ENCODE measurements at regions not wholly inside any gene's neighbourhood (a gene's known extent, or its start where the extent isn't known, plus 50 kb on each side); places are given as distances from the start of the nearest gene placed in this dataset.

GRCh38 chrX:140912606-140913005 is 89.8 kb upstream of the SPANXB1 start:
- Histone ChIP-seq H3K79me2 (ENCODE audit: low read length) (no peaks in the 10 kb centered on the region), H4K20me1 (ENCODE audit: low read length) (no peaks in the 10 kb centered on the region), H3K36me3 (ENCODE audit: low read depth, low read length) (no peaks in the 10 kb centered on the region), H3K9me2 (replicated peaks; ENCODE audit: low read length) (no peaks in the 10 kb centered on the region), H3K27me3 (ENCODE audit: low read length) (no peaks in the 10 kb centered on the region), H3F3A (ENCODE audit: low read length, unreplicated experiment) (no peaks in the 10 kb centered on the region), H3K4me3 (ENCODE audit: low read length) (no peak overlapping the region), H2AFZ (ENCODE audit: low read length) (no peak overlapping the region), H3K9ac (ENCODE audit: low read length) (no peak overlapping the region), H3K9me3 (ENCODE audit: low read length) (no peaks in the 10 kb centered on the region), H3K4me1 (ENCODE audit: insufficient read depth, low read length) (peaks cover 8% of the 10 kb centered on the region; the same call in 1 of the 2 replicates), H3K27ac (ENCODE audit: low read length) (no peak overlapping the region; the same call in 1 of the 2 replicates), H3K4me2 (ENCODE audit: low read length) (no peak overlapping the region)
- ATAC-seq (no peak), DNase-seq (peak; percentile 44)
- ChIA-PET POLR2A (ENCODE audit: unreplicated experiment) (no interaction called here), CTCF (no interaction called here)
- BruUV-seq (replicated peaks), result no TSS peak
- TF ChIP-seq EZH2phosphoT487 (IDR thresholded peaks at IDR 0.05; ENCODE audit: borderline replicate concordance, low read length), result no peak
- TF ChIP-seq EZH2 (IDR thresholded peaks at IDR 0.05; ENCODE audit: low read length, unreplicated experiment), result no peak
- TF ChIP-seq CTCF (conservative IDR thresholded peaks at IDR 0.05; ENCODE audit: low read depth, low read length), result no peak
- intact Hi-C loops (cut with micrococcal nuclease), result loop anchor here (1.0 to 10.0 kb wide), 5 partner anchors 96 to 1012 kb away; partner anchors contain the start of gene LDOC1

DNA sequence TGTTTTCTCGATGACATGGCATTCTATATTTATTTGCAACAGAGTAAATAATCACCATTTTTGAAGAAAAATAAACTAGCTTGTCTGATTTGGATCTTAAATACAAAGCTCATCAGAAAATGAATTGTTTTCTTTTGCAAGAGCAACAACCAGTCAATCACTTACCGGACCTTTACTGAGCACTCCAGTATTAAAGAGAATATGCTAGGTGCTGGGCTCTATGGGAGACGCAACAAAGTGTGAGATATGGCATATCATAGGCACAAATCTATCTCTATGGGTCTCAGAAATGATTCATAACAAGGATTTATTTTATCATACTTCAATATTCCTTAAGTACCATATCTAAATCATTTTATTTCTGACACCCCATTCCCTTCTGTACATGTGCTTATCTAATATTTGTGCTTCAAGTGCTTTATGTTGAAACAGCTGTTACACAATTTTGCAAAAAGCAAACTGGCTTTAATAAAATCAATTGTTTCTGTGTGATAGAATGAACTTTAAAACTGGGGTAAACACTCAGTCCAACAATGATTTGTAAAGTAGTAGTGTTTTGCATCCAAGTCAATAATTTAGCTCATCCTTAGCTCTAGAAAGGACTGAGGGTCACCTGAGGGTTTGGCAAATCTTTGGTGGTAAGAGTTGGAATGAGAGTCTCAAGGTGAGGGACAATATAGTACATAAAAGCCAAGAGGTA is 88.4 kb upstream of the SPANXB1 start:
- Histone ChIP-seq H3K27me3 (ENCODE audit: low read length) (no peaks in the 10 kb centered on the region), H3K4me2 (ENCODE audit: low read length) (no peak overlapping the region), H4K20me1 (ENCODE audit: low read length) (no peaks in the 10 kb centered on the region), H2AFZ (ENCODE audit: low read length) (no peak overlapping the region), H3F3A (ENCODE audit: low read length, unreplicated experiment) (no peaks in the 10 kb centered on the region), H3K36me3 (ENCODE audit: low read depth, low read length) (no peaks in the 10 kb centered on the region), H3K9ac (ENCODE audit: low read length) (no peak overlapping the region), H3K27ac (ENCODE audit: low read length) (no peak overlapping the region), H3K9me2 (replicated peaks; ENCODE audit: low read length) (no peaks in the 10 kb centered on the region), H3K4me1 (ENCODE audit: insufficient read depth, low read length) (peaks cover 14% of the 10 kb centered on the region; the same call in 1 of the 2 replicates), H3K4me3 (ENCODE audit: low read length) (no peak overlapping the region), H3K79me2 (ENCODE audit: low read length) (no peaks in the 10 kb centered on the region), H3K9me3 (ENCODE audit: low read length) (no peaks in the 10 kb centered on the region)
- ChIA-PET POLR2A (ENCODE audit: unreplicated experiment) (no interaction called here), CTCF (no interaction called here)
- BruUV-seq (replicated peaks), result no TSS peak
- ATAC-seq, result no peak
- no peak for TF ChIP-seq EZH2 (IDR thresholded peaks at IDR 0.05; ENCODE audit: low read length, unreplicated experiment)
- TF ChIP-seq CTCF (conservative IDR thresholded peaks at IDR 0.05; ENCODE audit: low read depth, low read length), result no peak
- TF ChIP-seq EZH2phosphoT487 (IDR thresholded peaks at IDR 0.05; ENCODE audit: borderline replicate concordance, low read length), result no peak
- intact Hi-C loops (cut with micrococcal nuclease), result loop anchor here (5.0 to 10.0 kb wide), 4 partner anchors 152 to 1011 kb away; partner anchors contain the start of gene LDOC1
- DNase-seq, result no peak

DNA sequence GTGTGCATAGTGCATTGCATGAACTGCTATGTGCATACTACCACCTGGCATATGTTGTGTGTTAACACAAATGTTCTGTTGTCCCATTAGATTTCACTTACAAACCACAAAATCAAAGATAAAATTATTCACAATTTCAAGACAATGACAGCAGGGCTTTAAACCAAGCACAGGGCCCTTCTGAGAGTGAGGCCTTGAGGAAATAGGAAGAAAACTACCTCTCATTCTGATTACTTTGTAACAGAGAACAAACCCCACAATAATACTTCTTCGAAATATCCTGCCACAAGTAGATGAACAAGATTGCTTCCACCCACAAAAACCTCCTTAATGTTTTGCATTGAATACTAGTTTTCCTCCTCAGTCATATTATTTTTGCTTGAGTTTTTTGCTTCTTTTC is 85.5 kb upstream of the SPANXB1 start:
- intact Hi-C loops (cut with micrococcal nuclease), result loop anchor here (10.0 kb wide), 3 partner anchors 258 to 1008 kb away; partner anchors contain the start of gene LDOC1
- DNase-seq (no peak), ATAC-seq (no peak)
- peaks cover 14% of the 10 kb centered on the region; the same call in 1 of the 2 replicates for H3K4me1 ChIP-seq (ENCODE audit: insufficient read depth, low read length)
- no peak overlapping the region for H3K9ac ChIP-seq (ENCODE audit: low read length)
- no peak overlapping the region for H3K4me3 ChIP-seq (ENCODE audit: low read length)
- no peaks in the 10 kb centered on the region for H3K79me2 ChIP-seq (ENCODE audit: low read length)
- H3K27ac ChIP-seq (ENCODE audit: low read length), result no peak overlapping the region
- no peaks in the 10 kb centered on the region for H3F3A ChIP-seq (ENCODE audit: low read length, unreplicated experiment)
- ChIA-PET POLR2A (ENCODE audit: unreplicated experiment) (no interaction called here), CTCF (interaction anchor here (0.6 kb wide), 1 partner anchor 1512 kb away, joined by 5 read pairs; no protein-coding TSS in a partner anchor)
- no peaks in the 10 kb centered on the region for H3K27me3 ChIP-seq (ENCODE audit: low read length)
- no TSS peak for BruUV-seq (replicated peaks)
- no peaks in the 10 kb centered on the region for H3K36me3 ChIP-seq (ENCODE audit: low read depth, low read length)
- H3K9me2 ChIP-seq (replicated peaks; ENCODE audit: low read length), result no peaks in the 10 kb centered on the region
- no peak overlapping the region for H2AFZ ChIP-seq (ENCODE audit: low read length)
- no peaks in the 10 kb centered on the region for H4K20me1 ChIP-seq (ENCODE audit: low read length)
- H3K9me3 ChIP-seq (ENCODE audit: low read length), result no peaks in the 10 kb centered on the region
- H3K4me2 ChIP-seq (ENCODE audit: low read length), result no peak overlapping the region
- TF ChIP-seq EZH2 (IDR thresholded peaks at IDR 0.05; ENCODE audit: low read length, unreplicated experiment) (no peak), EZH2phosphoT487 (IDR thresholded peaks at IDR 0.05; ENCODE audit: borderline replicate concordance, low read length) (no peak), CTCF (conservative IDR thresholded peaks at IDR 0.05; ENCODE audit: low read depth, low read length) (no peak)
